ENCODE measurements at regions not wholly inside any gene's neighbourhood (a gene's known extent, or its start where the extent isn't known, plus 50 kb on each side); places are given as distances from the start of the nearest gene placed in this dataset.
A peak's percentile ranks its signal among the peaks of the same experiment; 100 is the strongest.

DNA sequence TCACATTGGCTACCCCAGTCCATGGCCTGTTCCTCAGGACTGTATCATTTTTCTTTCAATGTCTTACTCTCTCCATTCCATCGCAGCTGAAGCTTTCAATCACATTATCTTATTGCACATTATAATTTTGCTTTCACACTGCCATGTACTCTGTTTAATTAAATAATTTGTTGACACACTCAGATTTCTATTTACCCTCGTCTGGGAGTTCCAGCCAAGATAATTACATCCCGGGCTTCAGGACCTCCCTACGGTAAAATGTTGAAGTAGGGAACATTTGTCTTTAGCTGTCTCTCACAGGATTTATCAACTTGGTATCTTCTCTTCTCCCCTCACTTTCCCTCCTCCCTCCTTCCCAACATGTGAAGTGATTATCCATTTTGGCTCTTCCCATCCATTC is 177.2 kb upstream of the RASSF8 start:
- peaks cover 0 to 2% of the 10 kb centered on the region in 2 donors for H3K27me3 Mint-ChIP-seq
- POLR2A ChIA-PET (ENCODE audit: partially characterized antibody), result no interaction called here

DNA sequence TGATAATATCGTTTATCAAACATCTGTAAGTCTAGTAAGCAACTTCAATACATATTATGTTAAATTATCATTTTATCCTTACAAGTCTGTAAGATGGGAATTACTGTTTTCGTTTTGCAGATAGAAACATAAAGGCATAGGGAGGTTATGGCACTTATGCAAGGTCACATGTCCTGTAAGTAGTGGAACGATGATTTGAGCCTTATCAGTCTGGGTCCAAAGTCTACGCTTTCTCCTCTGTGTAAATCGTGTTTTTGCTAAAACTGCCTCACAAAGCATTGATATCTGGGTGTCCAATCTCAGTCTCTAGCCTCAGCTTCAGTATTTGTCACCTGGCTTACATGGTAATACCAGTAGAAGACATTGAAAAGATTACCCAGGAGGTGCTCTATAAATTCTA is 174.9 kb upstream of the RASSF8 start:
- H3K36me3 Mint-ChIP-seq, result no peaks in the 10 kb centered on the region
- Histone ChIP-seq H3K27ac (ENCODE audit: low read depth, low read length) (no peak overlapping the region), H3K4me3 (ENCODE audit: low read length in 2 of 2) (no peak overlapping the region), H3K27me3 (ENCODE audit: insufficient read depth, low read length) (no peaks in the 10 kb centered on the region), H3K9me3 (ENCODE audit: control insufficient read depth in 1 of 2, low read length in 2 of 2) (no peaks in the 10 kb centered on the region), H3K4me1 (ENCODE audit: insufficient read depth, low read length) (no peaks in the 10 kb centered on the region), H3K36me3 (ENCODE audit: insufficient read depth, low read length) (no peaks in the 10 kb centered on the region)
- no peaks in the 10 kb centered on the region for H3K4me1 Mint-ChIP-seq
- intact Hi-C loops (cut with micrococcal nuclease), result no loop called here
- no peak overlapping the region for H3K27ac Mint-ChIP-seq
- peaks cover 0 to 3% (median 0%) of the 10 kb centered on the region in 8 donors for H3K9me3 Mint-ChIP-seq
- CTCF ChIA-PET (ENCODE audit: partially characterized antibody), result no interaction called here
- H3K27me3 Mint-ChIP-seq, result peaks cover 0 to 2% of the 10 kb centered on the region in 2 donors
- POLR2A ChIA-PET (ENCODE audit: partially characterized antibody), result no interaction called here
- DNase-seq, result no peak
- no peak overlapping the region for H3K4me3 Mint-ChIP-seq

More for the DNA sequence above, 177.2 kb upstream of the RASSF8 start:
- H3K27ac ChIP-seq (ENCODE audit: low read depth, low read length), result no peak overlapping the region
- no peaks in the 10 kb centered on the region for H3K27me3 ChIP-seq (ENCODE audit: insufficient read depth, low read length)
- intact Hi-C loops (cut with micrococcal nuclease), result no loop called here
- Mint-ChIP-seq H3K27ac (no peak overlapping the region), H3K4me3 (no peak overlapping the region), H3K4me1 (no peaks in the 10 kb centered on the region), H3K9me3 (peaks cover 0 to 2% (median 0%) of the 10 kb centered on the region in 8 donors), H3K36me3 (no peaks in the 10 kb centered on the region)
- H3K36me3 ChIP-seq (ENCODE audit: insufficient read depth, low read length), result no peaks in the 10 kb centered on the region
- DNase-seq, result no peak
- H3K4me1 ChIP-seq (ENCODE audit: insufficient read depth, low read length), result no peaks in the 10 kb centered on the region
- CTCF ChIA-PET (ENCODE audit: partially characterized antibody), result no interaction called here
- no peaks in the 10 kb centered on the region for H3K9me3 ChIP-seq (ENCODE audit: control insufficient read depth in 1 of 2, low read length in 2 of 2)
- H3K4me3 ChIP-seq (ENCODE audit: low read length in 2 of 2), result no peak overlapping the region

DNA sequence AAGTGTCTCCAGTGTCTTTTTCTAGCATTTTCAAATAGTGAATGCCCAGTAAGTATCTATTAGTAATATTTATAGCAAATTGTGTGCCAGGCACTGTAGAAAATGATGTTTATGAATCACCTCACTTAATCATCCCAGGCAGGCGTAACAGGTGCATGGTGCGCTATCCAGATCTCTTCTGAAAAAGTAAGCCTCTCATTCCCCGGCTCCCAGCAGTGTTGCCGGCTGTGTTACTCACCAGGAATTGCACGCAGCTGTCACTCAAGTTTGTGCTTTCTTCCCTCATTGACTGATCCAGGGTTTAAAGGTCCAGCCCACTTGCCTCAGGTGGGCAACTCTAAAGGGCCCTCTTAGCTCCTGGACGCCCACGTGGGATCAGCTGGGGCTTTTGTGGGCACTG is 173.8 kb upstream of the RASSF8 start:
- peaks cover 0 to 2% (median 0%) of the 10 kb centered on the region in 8 donors for H3K9me3 Mint-ChIP-seq
- intact Hi-C loops (cut with micrococcal nuclease), result no loop called here
- POLR2A ChIA-PET (ENCODE audit: partially characterized antibody), result no interaction called here
- H3K4me1 Mint-ChIP-seq, result no peaks in the 10 kb centered on the region
- H3K4me3 Mint-ChIP-seq, result no peak overlapping the region
- DNase-seq, result no peak
- H3K4me3 ChIP-seq (ENCODE audit: low read length in 2 of 2), result no peak overlapping the region
- CTCF ChIA-PET (ENCODE audit: partially characterized antibody), result no interaction called here
- H3K4me1 ChIP-seq (ENCODE audit: insufficient read depth, low read length), result no peaks in the 10 kb centered on the region
- no peak overlapping the region for H3K27ac Mint-ChIP-seq
- H3K27me3 Mint-ChIP-seq, result peaks cover 0 to 2% of the 10 kb centered on the region in 2 donors
- H3K27me3 ChIP-seq (ENCODE audit: insufficient read depth, low read length), result no peaks in the 10 kb centered on the region
- H3K36me3 Mint-ChIP-seq, result no peaks in the 10 kb centered on the region
- H3K27ac ChIP-seq (ENCODE audit: low read depth, low read length), result no peak overlapping the region
- no peaks in the 10 kb centered on the region for H3K9me3 ChIP-seq (ENCODE audit: control insufficient read depth in 1 of 2, low read length in 2 of 2)
- H3K36me3 ChIP-seq (ENCODE audit: insufficient read depth, low read length), result no peaks in the 10 kb centered on the region

DNA sequence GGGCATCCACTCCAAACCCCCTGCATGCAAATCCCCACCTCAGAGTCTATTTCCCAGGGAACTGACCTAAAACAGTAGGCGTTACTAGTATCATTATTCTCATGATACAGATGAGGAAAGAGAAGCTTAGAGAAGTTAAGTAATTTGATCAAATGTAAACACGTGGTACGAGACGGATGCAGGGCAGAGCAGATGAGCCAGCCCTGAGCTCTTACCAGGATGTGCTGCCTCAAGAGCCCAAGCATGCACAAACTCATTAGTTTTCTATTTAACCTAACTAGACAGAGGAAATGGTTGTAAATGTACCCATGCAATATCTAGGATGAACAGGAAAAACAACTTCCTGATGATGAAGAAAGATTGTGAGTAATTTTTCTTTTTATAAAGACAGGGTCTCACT is 173.3 kb upstream of the RASSF8 start:
- no peaks in the 10 kb centered on the region for H3K36me3 Mint-ChIP-seq
- Histone ChIP-seq H3K4me1 (ENCODE audit: insufficient read depth, low read length) (no peaks in the 10 kb centered on the region), H3K9me3 (ENCODE audit: control insufficient read depth in 1 of 2, low read length in 2 of 2) (no peaks in the 10 kb centered on the region), H3K36me3 (ENCODE audit: insufficient read depth, low read length) (no peaks in the 10 kb centered on the region), H3K27ac (ENCODE audit: low read depth, low read length) (no peak overlapping the region), H3K4me3 (ENCODE audit: low read length in 2 of 2) (no peak overlapping the region), H3K27me3 (ENCODE audit: insufficient read depth, low read length) (no peaks in the 10 kb centered on the region)
- no peak overlapping the region for H3K4me3 Mint-ChIP-seq
- POLR2A ChIA-PET (ENCODE audit: partially characterized antibody), result no interaction called here
- no peaks in the 10 kb centered on the region for H3K4me1 Mint-ChIP-seq
- no peak for DNase-seq
- CTCF ChIA-PET (ENCODE audit: partially characterized antibody), result no interaction called here
- peaks cover 0 to 2% (median 0%) of the 10 kb centered on the region in 8 donors for H3K9me3 Mint-ChIP-seq
- H3K27ac Mint-ChIP-seq, result no peak overlapping the region
- intact Hi-C loops (cut with micrococcal nuclease), result no loop called here
- H3K27me3 Mint-ChIP-seq, result peaks cover 0 to 2% of the 10 kb centered on the region in 2 donors

DNA sequence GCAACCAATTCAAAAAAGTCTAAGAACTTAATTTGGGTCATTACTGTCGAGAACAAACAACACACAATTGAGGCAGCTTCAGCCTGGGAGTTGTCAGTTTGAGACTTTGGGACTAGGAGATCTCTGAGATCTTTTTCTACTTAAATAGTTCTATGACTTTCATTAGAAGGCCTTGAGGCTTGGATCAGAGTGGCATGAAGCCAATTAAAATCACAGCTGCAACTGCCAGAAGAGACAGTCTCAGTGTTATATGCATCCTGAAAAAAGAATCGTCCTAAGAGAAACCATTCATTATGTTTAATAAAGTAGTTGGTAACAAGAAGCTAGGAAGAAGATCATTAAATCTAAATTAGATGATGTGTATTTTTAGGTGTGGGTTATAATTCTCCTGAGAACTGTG is 170.8 kb upstream of the RASSF8 start:
- H3K36me3 Mint-ChIP-seq, result no peaks in the 10 kb centered on the region
- intact Hi-C loops (cut with micrococcal nuclease), result no loop called here
- Histone ChIP-seq H3K4me3 (ENCODE audit: low read length in 2 of 2) (no peak overlapping the region), H3K36me3 (ENCODE audit: insufficient read depth, low read length) (no peaks in the 10 kb centered on the region), H3K4me1 (ENCODE audit: insufficient read depth, low read length) (no peaks in the 10 kb centered on the region), H3K9me3 (ENCODE audit: control insufficient read depth in 1 of 2, low read length in 2 of 2) (no peaks in the 10 kb centered on the region), H3K27me3 (ENCODE audit: insufficient read depth, low read length) (no peaks in the 10 kb centered on the region), H3K27ac (ENCODE audit: low read depth, low read length) (no peak overlapping the region)
- DNase-seq, result peak in 1 of 5 donors; percentile 26
- no peak overlapping the region for H3K27ac Mint-ChIP-seq
- H3K27me3 Mint-ChIP-seq, result peaks cover 0 to 3% of the 10 kb centered on the region in 2 donors
- H3K9me3 Mint-ChIP-seq, result peaks cover 0 to 4% (median 0%) of the 10 kb centered on the region in 8 donors
- H3K4me3 Mint-ChIP-seq, result no peak overlapping the region
- H3K4me1 Mint-ChIP-seq, result no peaks in the 10 kb centered on the region
- ChIA-PET CTCF (ENCODE audit: partially characterized antibody) (no interaction called here), POLR2A (ENCODE audit: partially characterized antibody) (no interaction called here)

DNA sequence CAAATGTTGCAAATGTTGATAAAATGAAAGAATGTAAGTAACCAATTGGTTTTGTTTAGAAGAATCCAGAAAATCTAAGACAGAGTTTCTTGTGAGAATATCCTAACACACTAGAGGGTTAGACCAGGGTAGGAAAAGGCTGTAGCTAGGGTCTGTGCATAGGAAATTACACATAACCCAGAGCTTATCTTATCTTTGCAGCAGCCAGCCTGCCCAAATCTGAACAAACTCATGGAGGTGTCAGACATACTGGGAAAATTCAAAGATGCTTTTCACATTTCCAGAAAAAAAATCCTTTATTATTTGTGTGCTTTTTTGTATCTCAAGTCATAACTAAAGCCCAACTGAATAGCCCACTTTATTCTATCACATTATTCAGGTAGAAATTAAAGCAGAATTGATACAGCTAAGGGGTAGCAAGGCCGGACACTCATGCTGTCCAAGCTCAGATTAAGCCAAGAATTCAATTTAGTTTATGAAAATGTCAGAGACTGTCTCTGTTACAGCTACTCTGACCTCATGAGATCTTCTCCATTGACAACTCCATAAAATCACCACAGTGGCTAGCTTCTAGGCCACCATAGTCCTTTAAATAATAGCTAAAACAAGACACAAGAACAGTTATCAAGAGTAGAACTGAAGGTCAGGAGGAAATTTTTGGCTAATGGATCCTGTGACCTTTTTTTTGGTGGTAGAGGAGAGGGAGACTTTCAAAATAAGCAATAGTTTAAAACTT is 169.6 kb upstream of the RASSF8 start:
- CTCF ChIA-PET (ENCODE audit: partially characterized antibody), result no interaction called here

DNA sequence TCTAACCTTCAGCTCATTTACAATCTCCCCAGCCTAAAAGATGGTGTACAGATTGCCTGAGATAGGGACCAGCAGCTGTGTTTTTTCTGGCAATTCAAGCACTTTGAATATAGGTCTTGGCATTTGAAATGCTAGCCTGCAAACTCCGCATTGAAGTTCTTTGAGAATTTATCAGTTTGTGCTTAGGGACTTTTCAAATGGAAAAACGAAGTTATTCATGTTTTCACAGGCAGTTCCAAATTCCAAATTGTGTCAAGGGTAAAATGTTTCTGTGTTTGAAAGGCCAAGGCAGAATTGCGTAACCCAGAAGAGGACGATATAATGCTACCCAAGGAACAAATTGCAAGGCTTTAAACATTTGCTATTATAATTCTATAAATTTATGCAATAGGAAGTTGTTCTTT is 168.9 kb upstream of the RASSF8 start:
- Histone ChIP-seq H3K9me3 (ENCODE audit: control insufficient read depth in 1 of 2, low read length in 2 of 2) (no peaks in the 10 kb centered on the region), H3K27ac (ENCODE audit: low read depth, low read length) (no peak overlapping the region), H3K4me3 (ENCODE audit: low read length in 2 of 2) (no peak overlapping the region), H3K4me1 (ENCODE audit: insufficient read depth, low read length) (no peaks in the 10 kb centered on the region), H3K27me3 (ENCODE audit: insufficient read depth, low read length) (no peaks in the 10 kb centered on the region), H3K36me3 (ENCODE audit: insufficient read depth, low read length) (no peaks in the 10 kb centered on the region)
- ChIA-PET CTCF (ENCODE audit: partially characterized antibody) (no interaction called here), POLR2A (ENCODE audit: partially characterized antibody) (no interaction called here)
- H3K36me3 Mint-ChIP-seq, result no peaks in the 10 kb centered on the region
- no peak for DNase-seq
- no peak overlapping the region for H3K27ac Mint-ChIP-seq
- peaks cover 0 to 5% (median 0%) of the 10 kb centered on the region in 8 donors for H3K9me3 Mint-ChIP-seq
- intact Hi-C loops (cut with micrococcal nuclease), result no loop called here
- no peaks in the 10 kb centered on the region for H3K4me1 Mint-ChIP-seq
- peaks cover 0 to 6% of the 10 kb centered on the region in 2 donors for H3K27me3 Mint-ChIP-seq
- H3K4me3 Mint-ChIP-seq, result no peak overlapping the region

More for the DNA sequence above, 169.6 kb upstream of the RASSF8 start:
- Mint-ChIP-seq H3K4me3 (no peak overlapping the region), H3K36me3 (no peaks in the 10 kb centered on the region), H3K9me3 (peaks cover 0 to 5% (median 0%) of the 10 kb centered on the region in 8 donors), H3K4me1 (no peaks in the 10 kb centered on the region), H3K27ac (no peak overlapping the region), H3K27me3 (peaks cover 0 to 5% of the 10 kb centered on the region in 2 donors)
- Histone ChIP-seq H3K36me3 (ENCODE audit: insufficient read depth, low read length) (no peaks in the 10 kb centered on the region), H3K27ac (ENCODE audit: low read depth, low read length) (no peak overlapping the region), H3K4me1 (ENCODE audit: insufficient read depth, low read length) (no peaks in the 10 kb centered on the region), H3K4me3 (ENCODE audit: low read length in 2 of 2) (no peak overlapping the region), H3K27me3 (ENCODE audit: insufficient read depth, low read length) (no peaks in the 10 kb centered on the region), H3K9me3 (ENCODE audit: control insufficient read depth in 1 of 2, low read length in 2 of 2) (no peaks in the 10 kb centered on the region)
- no peak for DNase-seq
- intact Hi-C loops (cut with micrococcal nuclease), result no loop called here
- POLR2A ChIA-PET (ENCODE audit: partially characterized antibody), result no interaction called here
